ENCODE measurements at regions not wholly inside any gene's neighbourhood (a gene's known extent, or its start where the extent isn't known, plus 50 kb on each side); places are given as distances from the start of the nearest gene placed in this dataset.

DNA sequence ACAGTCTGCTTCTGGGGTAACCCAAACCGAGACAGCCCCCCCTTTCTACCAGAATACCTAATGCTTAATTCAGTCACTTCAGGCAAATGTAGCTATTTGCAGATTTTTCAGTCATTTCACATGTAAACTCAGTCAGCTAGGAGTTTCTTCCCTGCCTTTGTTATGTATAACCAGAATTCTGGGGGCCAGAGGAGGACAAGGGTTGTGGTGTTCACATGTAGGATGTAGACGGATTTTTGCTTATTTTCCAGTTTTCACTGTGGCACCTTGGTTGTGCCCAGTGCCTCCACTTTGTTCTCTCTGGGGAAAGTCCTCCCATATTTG is 51.1 kb downstream of the PROKR2 start:
- H3K27me3 Mint-ChIP-seq (ENCODE audit: unreplicated experiment) = peaks cover 32% of the 10 kb centered on the region
- no peaks in the 10 kb centered on the region for H3K9me3 Mint-ChIP-seq (ENCODE audit: low read depth, unreplicated experiment)
- BruUV-seq (replicated peaks) = no TSS peak
- no peak overlapping the region for H3K4me3 Mint-ChIP-seq (ENCODE audit: low read depth, unreplicated experiment)
- intact Hi-C loops (cut with micrococcal nuclease; ENCODE audit: unreplicated experiment) = no loop called here
- CTCF ChIA-PET = no interaction called here
- no peak for DNase-seq
- no peaks in the 10 kb centered on the region for H3K36me3 Mint-ChIP-seq (ENCODE audit: insufficient read depth, unreplicated experiment)
- peaks cover 7% of the 10 kb centered on the region for H3K4me1 Mint-ChIP-seq (ENCODE audit: low read depth, unreplicated experiment)
- TF ChIP-seq, protein P1, sequence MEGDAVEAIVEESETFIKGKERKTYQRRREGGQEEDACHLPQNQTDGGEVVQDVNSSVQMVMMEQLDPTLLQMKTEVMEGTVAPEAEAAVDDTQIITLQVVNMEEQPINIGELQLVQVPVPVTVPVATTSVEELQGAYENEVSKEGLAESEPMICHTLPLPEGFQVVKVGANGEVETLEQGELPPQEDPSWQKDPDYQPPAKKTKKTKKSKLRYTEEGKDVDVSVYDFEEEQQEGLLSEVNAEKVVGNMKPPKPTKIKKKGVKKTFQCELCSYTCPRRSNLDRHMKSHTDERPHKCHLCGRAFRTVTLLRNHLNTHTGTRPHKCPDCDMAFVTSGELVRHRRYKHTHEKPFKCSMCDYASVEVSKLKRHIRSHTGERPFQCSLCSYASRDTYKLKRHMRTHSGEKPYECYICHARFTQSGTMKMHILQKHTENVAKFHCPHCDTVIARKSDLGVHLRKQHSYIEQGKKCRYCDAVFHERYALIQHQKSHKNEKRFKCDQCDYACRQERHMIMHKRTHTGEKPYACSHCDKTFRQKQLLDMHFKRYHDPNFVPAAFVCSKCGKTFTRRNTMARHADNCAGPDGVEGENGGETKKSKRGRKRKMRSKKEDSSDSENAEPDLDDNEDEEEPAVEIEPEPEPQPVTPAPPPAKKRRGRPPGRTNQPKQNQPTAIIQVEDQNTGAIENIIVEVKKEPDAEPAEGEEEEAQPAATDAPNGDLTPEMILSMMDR (IDR thresholded peaks at IDR 0.05; ENCODE audit: unreplicated experiment) = no peak
- H3K27ac Mint-ChIP-seq (ENCODE audit: unreplicated experiment) = no peak overlapping the region

DNA sequence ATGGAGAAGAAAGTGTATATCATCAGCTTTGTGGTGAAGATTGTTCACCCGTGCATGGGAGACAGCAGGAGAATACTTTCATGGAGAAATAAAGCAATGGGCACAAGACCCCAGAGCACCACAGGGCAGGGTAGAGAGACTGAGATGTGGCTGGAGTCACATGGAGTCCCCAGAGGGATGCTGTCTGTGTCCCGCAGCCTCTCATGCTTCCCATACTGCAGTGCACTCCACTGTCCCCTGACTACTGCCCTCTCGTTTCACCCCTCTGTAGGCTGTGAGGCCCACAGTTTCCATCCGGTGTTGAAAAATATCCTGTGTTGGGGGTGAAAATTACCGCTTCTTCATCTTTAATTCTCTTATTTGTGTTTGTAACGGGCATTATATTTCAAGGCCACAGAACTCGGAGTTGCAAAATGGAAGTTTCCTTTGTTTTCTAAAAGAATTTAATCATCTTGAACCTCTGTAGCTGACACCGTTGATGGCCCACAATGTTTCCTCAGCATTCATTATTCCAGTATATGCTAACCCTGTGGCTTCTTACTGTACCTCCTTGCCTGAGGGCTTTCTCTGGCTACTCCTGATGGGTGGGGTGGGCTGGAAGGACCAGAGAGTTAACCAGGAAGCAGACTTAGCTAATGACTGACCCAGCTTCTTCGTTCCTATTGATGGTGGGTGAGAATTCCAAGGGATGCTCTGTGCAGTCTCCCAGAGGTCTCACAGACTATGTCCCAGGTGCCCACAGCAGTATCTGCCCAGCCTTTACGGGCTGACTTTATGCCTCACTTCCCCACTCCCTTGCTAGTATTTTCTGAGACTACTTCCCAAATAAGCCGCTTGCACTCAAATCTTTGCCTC is 51.7 kb downstream of the PROKR2 start:
- CTCF ChIA-PET = no interaction called here
- Mint-ChIP-seq H3K4me1 (ENCODE audit: low read depth, unreplicated experiment) (peaks cover 7% of the 10 kb centered on the region), H3K27ac (ENCODE audit: unreplicated experiment) (no peak overlapping the region), H3K9me3 (ENCODE audit: low read depth, unreplicated experiment) (no peaks in the 10 kb centered on the region), H3K4me3 (ENCODE audit: low read depth, unreplicated experiment) (no peak overlapping the region), H3K36me3 (ENCODE audit: insufficient read depth, unreplicated experiment) (no peaks in the 10 kb centered on the region), H3K27me3 (ENCODE audit: unreplicated experiment) (peaks cover 27% of the 10 kb centered on the region)
- TF ChIP-seq, protein P1 (IDR thresholded peaks at IDR 0.05; ENCODE audit: unreplicated experiment) = no peak
- no TSS peak for BruUV-seq (replicated peaks)
- no peak for DNase-seq
- intact Hi-C loops (cut with micrococcal nuclease; ENCODE audit: unreplicated experiment) = no loop called here

DNA sequence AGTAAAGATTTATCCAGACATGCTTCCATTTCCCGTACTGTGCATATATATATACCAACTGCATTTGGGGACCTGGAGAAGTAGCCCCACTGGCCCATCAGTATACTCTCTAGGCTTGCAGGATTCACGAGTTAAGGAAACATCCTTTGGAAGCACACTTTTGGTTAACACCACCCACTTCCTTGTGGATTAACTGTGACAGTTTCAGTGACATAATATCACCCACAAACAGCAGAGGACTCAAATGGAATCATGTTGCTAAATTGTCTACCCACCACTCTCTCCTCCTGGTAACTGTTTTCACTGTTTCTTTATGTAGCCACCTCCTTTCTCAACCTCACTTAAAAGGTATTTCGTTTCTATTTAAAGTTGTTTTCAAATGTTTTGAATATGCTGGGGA is 55.0 kb downstream of the PROKR2 start:
- no TSS peak for BruUV-seq (replicated peaks)
- H3K4me3 Mint-ChIP-seq (ENCODE audit: low read depth, unreplicated experiment) = no peak overlapping the region

DNA sequence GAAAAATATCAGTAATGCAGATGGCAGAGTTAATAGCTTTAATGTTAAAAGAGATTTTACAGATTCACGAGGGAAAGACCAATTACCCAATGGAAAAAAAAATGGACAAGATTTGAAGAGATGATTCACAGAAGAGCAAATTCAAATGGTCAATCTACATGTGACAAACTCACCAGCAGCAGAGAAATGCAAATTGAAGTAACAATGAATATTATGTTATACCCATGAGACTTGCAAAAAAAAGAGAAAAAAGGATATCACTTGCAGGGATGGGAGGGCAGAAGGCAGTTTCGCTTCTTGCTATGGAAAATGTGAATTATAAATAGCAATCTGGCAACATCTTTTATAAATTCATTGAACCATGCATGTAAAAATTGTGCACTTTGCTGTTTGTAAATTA is 55.9 kb downstream of the PROKR2 start:
- TF ChIP-seq, protein P1 (IDR thresholded peaks at IDR 0.05; ENCODE audit: unreplicated experiment) = no peak
- CTCF ChIA-PET = no interaction called here
- Mint-ChIP-seq H3K27ac (ENCODE audit: unreplicated experiment) (no peak overlapping the region), H3K4me3 (ENCODE audit: low read depth, unreplicated experiment) (no peak overlapping the region), H3K9me3 (ENCODE audit: low read depth, unreplicated experiment) (no peaks in the 10 kb centered on the region), H3K27me3 (ENCODE audit: unreplicated experiment) (peaks cover 56% of the 10 kb centered on the region), H3K36me3 (ENCODE audit: insufficient read depth, unreplicated experiment) (no peaks in the 10 kb centered on the region), H3K4me1 (ENCODE audit: low read depth, unreplicated experiment) (no peaks in the 10 kb centered on the region)
- no TSS peak for BruUV-seq (replicated peaks)
- intact Hi-C loops (cut with micrococcal nuclease; ENCODE audit: unreplicated experiment) = no loop called here
- no peak for DNase-seq

More for the DNA sequence above, 55.0 kb downstream of the PROKR2 start:
- H3K27ac Mint-ChIP-seq (ENCODE audit: unreplicated experiment) = no peak overlapping the region
- no peaks in the 10 kb centered on the region for H3K9me3 Mint-ChIP-seq (ENCODE audit: low read depth, unreplicated experiment)
- TF ChIP-seq, protein P1 (IDR thresholded peaks at IDR 0.05; ENCODE audit: unreplicated experiment) = no peak
- no peaks in the 10 kb centered on the region for H3K36me3 Mint-ChIP-seq (ENCODE audit: insufficient read depth, unreplicated experiment)
- CTCF ChIA-PET = no interaction called here
- DNase-seq = no peak
- intact Hi-C loops (cut with micrococcal nuclease; ENCODE audit: unreplicated experiment) = no loop called here
- no peaks in the 10 kb centered on the region for H3K4me1 Mint-ChIP-seq (ENCODE audit: low read depth, unreplicated experiment)
- peaks cover 48% of the 10 kb centered on the region for H3K27me3 Mint-ChIP-seq (ENCODE audit: unreplicated experiment)

Measured in Calu3 (cell line).